Nephron (organoid): ENCODE measurements at regions not wholly inside any gene's neighbourhood (a gene's known extent, or its start where the extent isn't known, plus 50 kb on each side); places are given as distances from the start of the nearest gene placed in this dataset.

Source experiments
- H3K27ac Mint-ChIP-seq, 3 experiments: 2 replicates each; pipeline ENCODE4 v1.8.0; 2020; ENCODE audit warnings: mixed read lengths in 3 of 3, mild to moderate bottlenecking in 2 of 3, moderate library complexity in 1 of 3
- H3K27me3 Mint-ChIP-seq: 2 replicates; pipeline ENCODE4 v1.8.0; 2021; ENCODE audit warnings: low read depth, mild to moderate bottlenecking, moderate library complexity, mixed read lengths
- H3K36me3 Mint-ChIP-seq: 2 replicates; pipeline ENCODE4 v1.8.0; 2020; ENCODE audit warnings: low read depth, mixed read lengths
- H3K4me1 Mint-ChIP-seq: 2 replicates; pipeline ENCODE4 v1.8.0; 2020; ENCODE audit warnings: mixed read lengths
- H3K4me3 Mint-ChIP-seq, 3 experiments: 2 replicates each; pipeline ENCODE4 v1.8.0; 2020; ENCODE audit warnings: mild to moderate bottlenecking in 3 of 3, mixed read lengths in 3 of 3, moderate library complexity in 2 of 3
- H3K9me3 Mint-ChIP-seq: 2 replicates; pipeline ENCODE4 v1.8.0; 2020; ENCODE audit warnings: mixed read lengths
- CTCF ChIP-seq, 3 experiments: fragments of 200-600 bp; sonication (generic); IDR thresholded peaks; one replicate each; pipeline ENCODE4 v1.5.0; 2021; ENCODE audit warnings: antibody characterized with exemption in 3 of 3; ENCODE audit not compliant: unreplicated experiment in 3 of 3

- no peak for TF ChIP-seq CTCF (IDR thresholded peaks at IDR 0.05; ENCODE audit: unreplicated experiment in 3 of 3)
- Mint-ChIP-seq H3K4me3 (no peak overlapping the region), H3K27ac (no peak overlapping the region), H3K9me3 (no peaks in the 10 kb centered on the region), H3K36me3 (no peaks in the 10 kb centered on the region), H3K27me3 (peaks cover 68% of the 10 kb centered on the region), H3K4me1 (no peaks in the 10 kb centered on the region)
Measured at GRCh38 chr1:18032172-18032859, 75.3 kb upstream of the IGSF21 start.

GRCh38 chr1:18035145-18035544, 72.5 kb upstream of the IGSF21 start:
- H3K4me1 Mint-ChIP-seq = no peaks in the 10 kb centered on the region
- no peaks in the 10 kb centered on the region for H3K36me3 Mint-ChIP-seq
- no peak for TF ChIP-seq CTCF (IDR thresholded peaks at IDR 0.05; ENCODE audit: unreplicated experiment in 3 of 3)

GRCh38 chr1:18037651-18038050, 69.9 kb upstream of the IGSF21 start:
- Mint-ChIP-seq H3K4me1 (no peaks in the 10 kb centered on the region), H3K9me3 (no peaks in the 10 kb centered on the region), H3K4me3 (no peak overlapping the region), H3K27me3 (peaks cover 57% of the 10 kb centered on the region), H3K27ac (no peak overlapping the region), H3K36me3 (no peaks in the 10 kb centered on the region)
- TF ChIP-seq CTCF (IDR thresholded peaks at IDR 0.05; ENCODE audit: unreplicated experiment in 3 of 3) = no peak

More at GRCh38 chr1:18035145-18035544, 72.5 kb upstream of the IGSF21 start:
- H3K27me3 Mint-ChIP-seq = peaks cover 72% of the 10 kb centered on the region
- H3K9me3 Mint-ChIP-seq = no peaks in the 10 kb centered on the region
- no peak overlapping the region for H3K27ac Mint-ChIP-seq
- no peak overlapping the region for H3K4me3 Mint-ChIP-seq

- no peak overlapping the region for H3K4me3 Mint-ChIP-seq
- TF ChIP-seq CTCF (IDR thresholded peaks at IDR 0.05; ENCODE audit: unreplicated experiment in 3 of 3) = no peak
- no peaks in the 10 kb centered on the region for H3K9me3 Mint-ChIP-seq
- no peak overlapping the region for H3K27ac Mint-ChIP-seq
- H3K27me3 Mint-ChIP-seq = peaks cover 57% of the 10 kb centered on the region
- no peaks in the 10 kb centered on the region for H3K4me1 Mint-ChIP-seq
- H3K36me3 Mint-ChIP-seq = no peaks in the 10 kb centered on the region
Measured at GRCh38 chr1:18038051-18038450, 69.5 kb upstream of the IGSF21 start.

GRCh38 chr1:18039102-18039501, 68.5 kb upstream of the IGSF21 start:
- Mint-ChIP-seq H3K27ac (no peak overlapping the region), H3K9me3 (no peaks in the 10 kb centered on the region), H3K4me1 (no peaks in the 10 kb centered on the region), H3K4me3 (no peak overlapping the region), H3K27me3 (peaks cover 60% of the 10 kb centered on the region), H3K36me3 (no peaks in the 10 kb centered on the region)
- no peak for TF ChIP-seq CTCF (IDR thresholded peaks at IDR 0.05; ENCODE audit: unreplicated experiment in 3 of 3)

- no peaks in the 10 kb centered on the region for H3K9me3 Mint-ChIP-seq
- H3K4me1 Mint-ChIP-seq = no peaks in the 10 kb centered on the region
- H3K4me3 Mint-ChIP-seq = no peak overlapping the region
- no peaks in the 10 kb centered on the region for H3K36me3 Mint-ChIP-seq
- no peak for TF ChIP-seq CTCF (IDR thresholded peaks at IDR 0.05; ENCODE audit: unreplicated experiment in 3 of 3)
- H3K27ac Mint-ChIP-seq = no peak overlapping the region
- H3K27me3 Mint-ChIP-seq = peaks cover 58% of the 10 kb centered on the region
Measured at GRCh38 chr1:18041102-18041501, 66.5 kb upstream of the IGSF21 start.
